OCI-LY7 (cell line): ENCODE measurements at regions not wholly inside any gene's neighbourhood (a gene's known extent, or its start where the extent isn't known, plus 50 kb on each side); places are given as distances from the start of the nearest gene placed in this dataset.

ENCODE experiments used
- BruUV-seq: library from RNA; stranded (reverse); fragments of 400-500 nt; replicated peaks from 2 replicates; lab custom pipeline; 2021; lab: Mats Ljungman, UMichigan
- CTCF ChIA-PET: fragments of 300-600 bp; sonication (Branson Sonifier 250); formaldehyde crosslinking; loops from one replicate; lab custom pipeline; 2022; ENCODE audit warnings: antibody characterized with exemption; ENCODE audit not compliant: unreplicated experiment; lab: Charles Lee
- POLR2A ChIA-PET: fragments of 300-600 bp; sonication (Branson Sonifier 250); formaldehyde crosslinking; loops from one replicate; lab custom pipeline; 2022; ENCODE audit warnings: antibody characterized with exemption; lab: Charles Lee
- DNase-seq: peaks from one replicate; pipeline ENCODE4 v3.0.0-alpha.2; 2015; ENCODE audit warnings: low spot score
- H2AFZ ChIP-seq: fragments of 200-600 bp; sonication (generic), shearing (Covaris generic); 2 replicates; pipeline ENCODE4 v1.6.1; 2014; ENCODE audit warnings: mild to moderate bottlenecking, antibody characterized with exemption, low read length, moderate library complexity
- H3K27ac ChIP-seq: fragments of 200-600 bp; sonication (generic); 2 replicates; pipeline ENCODE4 v1.5.1; 2014; ENCODE audit warnings: mixed run types, low read depth, mild to moderate bottlenecking, moderate library complexity, low read length, inconsistent platforms; ENCODE audit not compliant: poor library complexity, severe bottlenecking
- H3K36me3 ChIP-seq: fragments of 200-600 bp; sonication (generic); 2 replicates; pipeline ENCODE4 v1.6.1; 2014; ENCODE audit warnings: mild to moderate bottlenecking, antibody characterized with exemption, low read length, moderate library complexity, mixed read lengths; ENCODE audit not compliant: insufficient read depth
- H3K4me1 ChIP-seq: fragments of 200-600 bp; sonication (generic); 2 replicates; pipeline ENCODE4 v1.5.1; 2014; ENCODE audit warnings: mild to moderate bottlenecking, low read length; ENCODE audit not compliant: insufficient read depth, poor library complexity, severe bottlenecking
- H3K4me2 ChIP-seq: fragments of 200-600 bp; sonication (generic); 2 replicates; pipeline ENCODE4 v1.6.1; 2014; ENCODE audit warnings: mild to moderate bottlenecking, low read length
- H3K4me3 ChIP-seq: fragments of 200-600 bp; sonication (generic); 2 replicates; pipeline ENCODE4 v1.5.1; 2014; ENCODE audit warnings: mild to moderate bottlenecking, low read depth, low read length; ENCODE audit not compliant: poor library complexity, severe bottlenecking
- H3K79me2 ChIP-seq: fragments of 200-600 bp; sonication (generic); 2 replicates; pipeline ENCODE4 v1.6.1; 2016; ENCODE audit warnings: low read depth, mild to moderate bottlenecking, low read length, moderate library complexity, mixed read lengths; ENCODE audit not compliant: insufficient read depth
- H3K9me2 ChIP-seq: fragments of 200-600 bp; sonication (generic); 2 replicates; pipeline ENCODE4 v1.6.1; 2016; ENCODE audit warnings: mild to moderate bottlenecking, low read length, mixed read lengths; ENCODE audit not compliant: insufficient read depth
- H3K9me3 ChIP-seq: fragments of 200-600 bp; sonication (generic); 2 replicates; pipeline ENCODE4 v1.6.1; 2014; ENCODE audit warnings: mild to moderate bottlenecking, mixed run types, low read length, mixed read lengths
- H4K20me1 ChIP-seq: fragments of 200-600 bp; sonication (generic); 2 replicates; pipeline ENCODE4 v1.6.1; 2014; ENCODE audit warnings: mild to moderate bottlenecking, antibody characterized with exemption, low read length, moderate library complexity, mixed read lengths; ENCODE audit not compliant: insufficient read depth
- EZH2phosphoT487 ChIP-seq: fragments of 200-600 bp; sonication (generic); IDR thresholded peaks from 2 replicates; pipeline ENCODE4 v1.6.1; 2018; ENCODE audit warnings: low read depth, borderline replicate concordance, mild to moderate bottlenecking, mixed run types, antibody characterized with exemption, low read length, moderate library complexity, mixed read lengths
- intact Hi-C: fragments of 100-400 bp; cut with micrococcal nuclease; formaldehyde crosslinking; loops from one replicate; pipeline ENCODE4 v1.10.0; 2022; ENCODE audit not compliant: unreplicated experiment
- TF ChIP-seq, protein P1 (sequence below): fragments of 200-600 bp; sonication (generic); conservative IDR thresholded peaks from 2 replicates; pipeline ENCODE4 v1.5.1; 2014; ENCODE audit warnings: mild to moderate bottlenecking, antibody characterized with exemption, low read length, moderate library complexity, mixed read lengths

DNA sequence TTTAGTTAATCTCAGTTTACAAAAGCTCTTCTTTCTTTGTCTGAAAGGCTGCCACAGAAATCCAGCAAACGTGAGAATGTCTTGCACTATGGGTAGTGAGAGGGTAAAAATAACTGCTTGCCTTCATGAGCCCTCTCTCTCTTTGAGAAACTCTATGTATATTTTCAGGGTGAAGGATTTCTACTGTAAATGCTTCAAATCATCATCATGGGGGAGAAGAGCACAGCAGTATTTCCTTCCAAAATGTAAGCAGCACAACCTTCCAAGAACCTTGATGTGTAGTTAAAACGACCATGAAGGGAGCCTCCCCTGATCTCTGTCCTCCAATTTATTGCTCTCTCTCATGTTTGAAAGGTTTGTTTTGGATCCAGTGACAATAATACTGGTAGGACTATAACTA, 141.3 kb upstream of the CENPW start:
- intact Hi-C loops = no loop called here

DNA sequence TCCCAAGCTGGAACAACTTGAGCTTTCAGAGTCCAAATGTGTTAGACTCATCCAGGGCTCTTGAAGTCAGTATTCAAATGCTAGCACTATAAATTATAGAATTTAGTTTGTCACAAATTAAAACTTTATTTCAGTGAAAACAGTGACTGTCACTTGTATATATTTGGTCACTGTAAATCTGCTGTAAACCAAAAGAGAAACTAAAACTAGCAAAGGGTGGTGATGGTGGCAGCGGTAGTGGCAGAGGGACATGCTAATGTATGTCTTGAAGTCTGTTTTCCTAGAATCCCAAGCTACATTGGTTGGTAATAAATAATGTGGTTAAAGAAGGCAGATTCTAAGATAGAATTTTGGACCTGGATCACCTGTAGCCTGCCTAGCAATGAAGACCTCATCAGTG, 140.4 kb upstream of the CENPW start:
- no peak overlapping the region for H2AFZ ChIP-seq
- no peaks in the 10 kb centered on the region for H4K20me1 ChIP-seq
- no peak overlapping the region for H3K4me3 ChIP-seq
- no peaks in the 10 kb centered on the region for H3K36me3 ChIP-seq
- intact Hi-C loops = no loop called here
- H3K4me2 ChIP-seq = no peak overlapping the region
- no peaks in the 10 kb centered on the region for H3K9me2 ChIP-seq
- BruUV-seq = no TSS peak
- H3K4me1 ChIP-seq = no peaks in the 10 kb centered on the region
- no peak overlapping the region for H3K27ac ChIP-seq
- ChIA-PET POLR2A (interaction anchor here (0.7 kb wide), 1 partner anchor 103 kb away, joined by 4 read pairs; no protein-coding TSS in a partner anchor), CTCF (no interaction called here)
- H3K9me3 ChIP-seq = no peaks in the 10 kb centered on the region
- no peaks in the 10 kb centered on the region for H3K79me2 ChIP-seq
- DNase-seq = no peak
- TF ChIP-seq, protein P1, sequence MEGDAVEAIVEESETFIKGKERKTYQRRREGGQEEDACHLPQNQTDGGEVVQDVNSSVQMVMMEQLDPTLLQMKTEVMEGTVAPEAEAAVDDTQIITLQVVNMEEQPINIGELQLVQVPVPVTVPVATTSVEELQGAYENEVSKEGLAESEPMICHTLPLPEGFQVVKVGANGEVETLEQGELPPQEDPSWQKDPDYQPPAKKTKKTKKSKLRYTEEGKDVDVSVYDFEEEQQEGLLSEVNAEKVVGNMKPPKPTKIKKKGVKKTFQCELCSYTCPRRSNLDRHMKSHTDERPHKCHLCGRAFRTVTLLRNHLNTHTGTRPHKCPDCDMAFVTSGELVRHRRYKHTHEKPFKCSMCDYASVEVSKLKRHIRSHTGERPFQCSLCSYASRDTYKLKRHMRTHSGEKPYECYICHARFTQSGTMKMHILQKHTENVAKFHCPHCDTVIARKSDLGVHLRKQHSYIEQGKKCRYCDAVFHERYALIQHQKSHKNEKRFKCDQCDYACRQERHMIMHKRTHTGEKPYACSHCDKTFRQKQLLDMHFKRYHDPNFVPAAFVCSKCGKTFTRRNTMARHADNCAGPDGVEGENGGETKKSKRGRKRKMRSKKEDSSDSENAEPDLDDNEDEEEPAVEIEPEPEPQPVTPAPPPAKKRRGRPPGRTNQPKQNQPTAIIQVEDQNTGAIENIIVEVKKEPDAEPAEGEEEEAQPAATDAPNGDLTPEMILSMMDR = no peak
- no peak for TF ChIP-seq EZH2phosphoT487

More for the DNA sequence above, 141.3 kb upstream of the CENPW start:
- no peak overlapping the region for H3K4me3 ChIP-seq
- CTCF ChIA-PET = no interaction called here
- H4K20me1 ChIP-seq = no peaks in the 10 kb centered on the region
- H3K36me3 ChIP-seq = no peaks in the 10 kb centered on the region
- no peak overlapping the region for H3K4me2 ChIP-seq
- H3K9me3 ChIP-seq = no peaks in the 10 kb centered on the region
- no peaks in the 10 kb centered on the region for H3K79me2 ChIP-seq
- H3K9me2 ChIP-seq = no peaks in the 10 kb centered on the region
- no peak overlapping the region for H3K27ac ChIP-seq
- no peak for TF ChIP-seq EZH2phosphoT487
- TF ChIP-seq, protein P1 = no peak
- no peak for DNase-seq
- no peak overlapping the region for H2AFZ ChIP-seq
- POLR2A ChIA-PET = interaction anchor here (0.9 kb wide), 1 partner anchor 21 kb away, joined by 3 read pairs; no protein-coding TSS in a partner anchor
- no TSS peak for BruUV-seq
- H3K4me1 ChIP-seq = no peaks in the 10 kb centered on the region

DNA sequence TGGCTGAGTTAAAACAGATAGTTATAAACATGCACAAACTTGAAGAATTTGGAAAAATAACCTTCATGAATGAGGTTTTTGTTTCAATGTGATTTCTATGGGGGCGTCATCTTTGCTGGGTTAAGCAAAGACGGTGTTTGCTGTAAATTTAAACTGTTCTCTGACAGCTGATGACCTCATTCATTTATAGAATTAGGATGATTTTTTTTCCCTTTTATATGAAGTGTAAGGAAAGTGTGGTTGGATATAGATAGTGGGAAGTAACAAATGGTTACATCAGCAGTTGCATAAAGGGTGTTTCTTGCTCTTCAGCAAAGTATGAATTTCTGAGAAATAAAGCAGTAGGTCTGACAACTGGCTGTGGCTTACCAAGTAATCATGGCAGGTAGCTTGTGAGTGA, 137.2 kb upstream of the CENPW start:
- H2AFZ ChIP-seq = no peak overlapping the region
- H3K36me3 ChIP-seq = no peaks in the 10 kb centered on the region
- POLR2A ChIA-PET = interaction anchor here (1.1 kb wide), 1 partner anchor 414 kb away, joined by 3 read pairs; no protein-coding TSS in a partner anchor
- no peaks in the 10 kb centered on the region for H3K9me2 ChIP-seq
- TF ChIP-seq, protein P1 = no peak
- TF ChIP-seq EZH2phosphoT487 = no peak
- DNase-seq = no peak
- H3K4me3 ChIP-seq = no peak overlapping the region
- no peak overlapping the region for H3K4me2 ChIP-seq
- no peak overlapping the region for H3K27ac ChIP-seq
- H3K79me2 ChIP-seq = no peaks in the 10 kb centered on the region
- H4K20me1 ChIP-seq = no peaks in the 10 kb centered on the region
- H3K9me3 ChIP-seq = no peaks in the 10 kb centered on the region
- H3K4me1 ChIP-seq = no peaks in the 10 kb centered on the region
- no TSS peak for BruUV-seq
- CTCF ChIA-PET = no interaction called here
- intact Hi-C loops = no loop called here
